ENCODE measurements at regions not wholly inside any gene's neighbourhood (a gene's known extent, or its start where the extent isn't known, plus 50 kb on each side); places are given as distances from the start of the nearest gene placed in this dataset.

DNA sequence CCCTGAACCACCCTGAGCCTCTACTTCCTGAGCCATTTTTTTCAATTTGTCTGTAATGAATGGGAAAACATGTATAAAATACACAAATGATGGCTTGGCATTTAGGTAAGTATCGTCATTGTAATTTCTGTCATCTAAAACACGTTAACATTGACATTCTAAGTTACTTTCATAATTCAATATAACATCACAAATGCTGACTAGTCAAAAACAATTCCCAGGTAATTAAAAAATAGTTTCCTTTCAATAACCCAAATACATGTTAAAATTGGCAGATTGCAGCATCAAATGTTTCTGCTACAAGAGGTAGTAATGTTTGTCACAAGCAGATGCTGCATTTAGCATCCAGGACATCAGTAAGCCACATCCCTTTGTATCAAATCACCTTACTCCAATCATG, 776.4 kb downstream of the KCTD16 start:
- no peaks in the 10 kb centered on the region for H3K9me3 ChIP-seq (replicated peaks; ENCODE audit: control insufficient read depth, insufficient read depth, low read depth, low read length)
- no peaks in the 10 kb centered on the region for H4K20me1 ChIP-seq (replicated peaks; ENCODE audit: control insufficient read depth, insufficient read depth, low read length)
- no peak overlapping the region for H3K27ac ChIP-seq (ENCODE audit: extremely low read depth, low read depth, low read length)
- no peaks in the 10 kb centered on the region for H3K9me1 ChIP-seq (ENCODE audit: control insufficient read depth, insufficient read depth, low read length)
- POLR2A ChIA-PET, result no interaction called here
- H3K4me1 ChIP-seq (replicated peaks in 1 of 2; ENCODE audit: control insufficient read depth in 2 of 2, insufficient read depth in 2 of 2, low read length in 2 of 2), result no peaks in the 10 kb centered on the region
- no peak overlapping the region for H3K4me3 ChIP-seq
- no TSS peak for BruUV-seq (replicated peaks)
- intact Hi-C loops (cut with micrococcal nuclease) (no loop called here), in situ Hi-C loops (cut with MboI) (no loop called here)
- ATAC-seq (no peak), DNase-seq (ENCODE audit: extremely low read depth in 1 of 4, low spot score in 3 of 4) (no peak), FAIRE-seq (no peak)
- no peaks in the 10 kb centered on the region for H3K79me2 ChIP-seq (ENCODE audit: control insufficient read depth, insufficient read depth, low read length)
- no peaks in the 10 kb centered on the region for H3K36me3 ChIP-seq (ENCODE audit: control insufficient read depth, insufficient read depth, low read length)
- CTCF ChIA-PET (ENCODE audit: low intra/inter-chr PET ratio), result no interaction called here
- H3K27me3 ChIP-seq (ENCODE audit: control insufficient read depth in 2 of 2, insufficient read depth in 2 of 2, low read length in 2 of 2), result no peaks in the 10 kb centered on the region
- WGBS (ENCODE audit: insufficient coverage, low coverage, missing lambda C conversion rate), result 0% methylated on average over 2 of the region's 2 CpGs
- H3K9ac ChIP-seq (ENCODE audit: insufficient read depth in 1 of 2, low read depth in 2 of 2, low read length in 2 of 2), result no peak overlapping the region
- TF ChIP-seq FOXK2 (conservative IDR thresholded peaks at IDR 0.05 in 1 of 2, IDR thresholded peaks at IDR 0.05 in 1 of 2; ENCODE audit: low read depth in 2 of 2) (no peak), TFAM (CRISPR knock-in tag; conservative IDR thresholded peaks at IDR 0.05) (no peak), MAFF (IDR thresholded peaks at IDR 0.05; ENCODE audit: low read length) (peak; percentile 62), C11orf30 (IDR thresholded peaks at IDR 0.05; ENCODE audit: low read depth) (peak; percentile 43; the same call in 1 of the 2 replicates), MAFK (IDR thresholded peaks at IDR 0.05; ENCODE audit: low read length) (peak; percentile 64; the same call in 1 of the 2 replicates), MAFG (tag; conservative IDR thresholded peaks at IDR 0.05) (0 out of 2 replicates have a peak, but pooled peaks have one; percentile 35), ESRRB (CRISPR knock-in tag; IDR thresholded peaks at IDR 0.05; ENCODE audit: borderline replicate concordance) (no peak), ZNF316 (IDR thresholded peaks at IDR 0.05) (peak; percentile 75), MIER1 (IDR thresholded peaks at IDR 0.05; ENCODE audit: low read depth) (no peak)
- TF ChIP-seq, protein P1, sequence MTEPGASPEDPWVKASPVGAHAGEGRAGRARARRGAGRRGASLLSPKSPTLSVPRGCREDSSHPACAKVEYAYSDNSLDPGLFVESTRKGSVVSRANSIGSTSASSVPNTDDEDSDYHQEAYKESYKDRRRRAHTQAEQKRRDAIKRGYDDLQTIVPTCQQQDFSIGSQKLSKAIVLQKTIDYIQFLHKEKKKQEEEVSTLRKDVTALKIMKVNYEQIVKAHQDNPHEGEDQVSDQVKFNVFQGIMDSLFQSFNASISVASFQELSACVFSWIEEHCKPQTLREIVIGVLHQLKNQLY (CRISPR knock-in tag; conservative IDR thresholded peaks at IDR 0.05), result no peak
- TF ChIP-seq, protein P2, sequence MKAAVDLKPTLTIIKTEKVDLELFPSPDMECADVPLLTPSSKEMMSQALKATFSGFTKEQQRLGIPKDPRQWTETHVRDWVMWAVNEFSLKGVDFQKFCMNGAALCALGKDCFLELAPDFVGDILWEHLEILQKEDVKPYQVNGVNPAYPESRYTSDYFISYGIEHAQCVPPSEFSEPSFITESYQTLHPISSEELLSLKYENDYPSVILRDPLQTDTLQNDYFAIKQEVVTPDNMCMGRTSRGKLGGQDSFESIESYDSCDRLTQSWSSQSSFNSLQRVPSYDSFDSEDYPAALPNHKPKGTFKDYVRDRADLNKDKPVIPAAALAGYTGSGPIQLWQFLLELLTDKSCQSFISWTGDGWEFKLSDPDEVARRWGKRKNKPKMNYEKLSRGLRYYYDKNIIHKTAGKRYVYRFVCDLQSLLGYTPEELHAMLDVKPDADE (conservative IDR thresholded peaks at IDR 0.05; ENCODE audit: control insufficient read depth, low read depth, low read length), result no peak
- no peak overlapping the region for H3K4me2 ChIP-seq (ENCODE audit: insufficient read depth, low read length)
- no peak overlapping the region for H2AFZ ChIP-seq (ENCODE audit: low read depth, low read length)

All from K562 (cell line).